NT2/D1 (cell line): ENCODE measurements at regions not wholly inside any gene's neighbourhood (a gene's known extent, or its start where the extent isn't known, plus 50 kb on each side); places are given as distances from the start of the nearest gene placed in this dataset.
A peak's percentile ranks its signal among the peaks of the same experiment; 100 is the strongest.

Experiments
- DNase-seq: peaks from one replicate; pipeline ENCODE4 v3.0.0-alpha.2; 2011; ENCODE audit warnings: low read depth, low spot score
- H3K27me3 ChIP-seq: 2 replicates; pipeline ENCODE4 v1.6.0; 2011; ENCODE audit warnings: mild to moderate bottlenecking; ENCODE audit not compliant: insufficient read length, insufficient read depth
- H3K36me3 ChIP-seq: 2 replicates; pipeline ENCODE4 v1.6.1; 2011; ENCODE audit warnings: mild to moderate bottlenecking, low read length, mixed read lengths; ENCODE audit not compliant: insufficient read depth, insufficient read length
- H3K4me1 ChIP-seq: 2 replicates; pipeline ENCODE4 v1.5.1; 2011; ENCODE audit not compliant: insufficient read depth, insufficient read length
- H3K4me3 ChIP-seq: 2 replicates; pipeline ENCODE4 v1.5.1; 2011; ENCODE audit warnings: low read depth; ENCODE audit not compliant: insufficient read length
- H3K9ac ChIP-seq: 2 replicates; pipeline ENCODE4 v1.6.0; 2011; ENCODE audit warnings: low read depth; ENCODE audit not compliant: insufficient read length
- H3K9me3 ChIP-seq: 2 replicates; pipeline ENCODE4 v1.5.1; 2011; ENCODE audit warnings: mild to moderate bottlenecking, low read length; ENCODE audit not compliant: insufficient read depth
- SUZ12 ChIP-seq: IDR thresholded peaks from 2 replicates; pipeline ENCODE4 v1.6.1; 2011; ENCODE audit not compliant: insufficient read length, insufficient read depth; ENCODE audit errors: extremely low read depth
- YY1 ChIP-seq: IDR thresholded peaks from 2 replicates; pipeline ENCODE4 v1.6.1; 2011; ENCODE audit not compliant: insufficient read length, insufficient read depth
- ZNF274 ChIP-seq: IDR thresholded peaks from 2 replicates; pipeline ENCODE4 v1.6.1; 2011; ENCODE audit warnings: mild to moderate bottlenecking, low read depth, low read length

- no peak for TF ChIP-seq ZNF274
- TF ChIP-seq SUZ12: no peak
- no peak for TF ChIP-seq YY1
- H3K9me3 ChIP-seq: no peaks in the 10 kb centered on the region
- H3K36me3 ChIP-seq: no peaks in the 10 kb centered on the region
- DNase-seq: peak; percentile 27
- no peak overlapping the region for H3K4me3 ChIP-seq
- H3K4me1 ChIP-seq: peaks cover 6% of the 10 kb centered on the region
- no peaks in the 10 kb centered on the region for H3K27me3 ChIP-seq
- H3K9ac ChIP-seq: no peak overlapping the region
Observed at GRCh38 chr10:114879541-114880158, 58.1 kb downstream of the FHIP2A start.

DNA sequence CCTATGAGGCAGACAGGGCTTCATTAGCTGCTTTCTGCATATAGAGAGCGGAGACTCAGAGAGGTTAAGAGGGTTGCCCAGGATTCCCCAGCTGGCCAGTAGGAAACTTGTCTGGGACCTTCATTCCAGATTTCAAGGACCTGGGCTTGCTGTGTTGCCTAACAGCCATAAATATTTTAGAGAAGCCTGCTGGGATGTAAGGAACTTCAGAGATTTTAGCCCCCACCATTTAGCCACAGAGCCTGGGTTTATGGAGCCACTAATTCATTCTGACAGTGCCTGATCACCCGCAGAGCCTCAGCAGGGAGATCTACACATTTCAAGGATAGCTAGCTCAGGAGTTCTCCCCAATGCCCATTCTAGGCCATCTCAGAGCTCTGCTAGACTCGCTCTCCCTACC lies 56.6 kb upstream of the TRUB1 start:
- no peaks in the 10 kb centered on the region for H3K9me3 ChIP-seq
- no peaks in the 10 kb centered on the region for H3K27me3 ChIP-seq
- no peaks in the 10 kb centered on the region for H3K36me3 ChIP-seq
- no peak overlapping the region for H3K4me3 ChIP-seq
- peaks cover 6% of the 10 kb centered on the region for H3K4me1 ChIP-seq
- TF ChIP-seq ZNF274 (no peak), YY1 (no peak), SUZ12 (no peak)
- H3K9ac ChIP-seq: peak overlapping the region; percentile 51
- peak; percentile 25 for DNase-seq

DNA sequence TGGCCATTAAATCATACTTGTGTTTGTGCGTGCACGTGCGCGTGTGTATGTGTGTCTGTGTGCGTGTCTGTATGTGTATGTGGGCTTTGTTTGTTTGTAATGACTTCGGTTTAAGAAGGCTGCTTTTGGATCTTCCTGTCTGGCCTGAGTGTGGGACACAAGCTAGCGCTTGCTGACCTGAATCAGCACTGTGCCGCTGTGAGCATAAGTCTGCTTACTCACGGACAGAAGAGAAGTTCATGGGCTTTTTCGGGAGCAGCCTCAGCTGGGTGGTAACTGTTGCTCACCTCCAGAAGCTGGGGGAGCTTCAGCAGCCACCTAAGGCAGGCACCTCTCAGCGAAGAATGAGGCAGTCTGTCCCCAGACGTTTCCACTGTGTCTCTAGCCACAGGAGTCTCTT lies 56.1 kb upstream of the TRUB1 start:
- Histone ChIP-seq H3K4me3 (no peak overlapping the region), H3K36me3 (no peaks in the 10 kb centered on the region), H3K4me1 (peaks cover 6% of the 10 kb centered on the region), H3K9me3 (no peaks in the 10 kb centered on the region), H3K27me3 (no peaks in the 10 kb centered on the region), H3K9ac (peak overlapping the region; percentile 51)
- TF ChIP-seq ZNF274: no peak
- no peak for TF ChIP-seq YY1
- no peak for TF ChIP-seq SUZ12
- no peak for DNase-seq

- Histone ChIP-seq H3K36me3 (no peaks in the 10 kb centered on the region), H3K9ac (no peak overlapping the region), H3K9me3 (no peaks in the 10 kb centered on the region), H3K4me3 (no peak overlapping the region), H3K27me3 (no peaks in the 10 kb centered on the region), H3K4me1 (peaks cover 6% of the 10 kb centered on the region)
- no peak for DNase-seq
- TF ChIP-seq YY1 (no peak), SUZ12 (no peak), ZNF274 (no peak)
Observed at GRCh38 chr10:114885443-114885842, 52.6 kb upstream of the TRUB1 start.
